ENCODE measurements at regions not wholly inside any gene's neighbourhood (a gene's known extent, or its start where the extent isn't known, plus 50 kb on each side); places are given as distances from the start of the nearest gene placed in this dataset.

DNA sequence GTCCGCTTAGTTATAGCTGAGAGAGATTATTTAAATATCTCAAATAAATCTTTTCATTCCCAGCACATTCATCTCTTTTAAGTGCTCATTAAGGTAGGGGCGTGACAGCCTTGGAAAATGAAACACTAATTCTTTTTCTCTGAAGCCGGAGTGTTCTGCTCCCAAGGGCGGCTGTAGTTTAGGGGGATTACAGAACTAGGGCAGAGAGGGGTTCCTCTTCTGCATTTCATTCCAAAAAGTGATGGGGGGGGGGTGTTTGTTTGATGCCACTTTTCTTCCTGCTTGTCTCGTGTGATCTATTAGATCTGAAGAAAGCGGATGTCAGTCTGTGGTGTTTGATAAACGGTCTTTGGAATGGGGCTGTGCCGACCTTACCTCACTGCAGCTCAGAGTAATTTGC lies 506.5 kb upstream of the MGMT start:
- Histone ChIP-seq H3K27ac (ENCODE audit: low read depth, low read length) (no peak overlapping the region), H3K27me3 (ENCODE audit: control insufficient read depth in 3 of 3, insufficient read depth in 3 of 3, low read length in 3 of 3) (peaks cover 0 to 3% (median 0%) of the 10 kb centered on the region in 3 donors), H3K9me3 (ENCODE audit: control insufficient read depth in 3 of 3, low read length in 3 of 3) (no peaks in the 10 kb centered on the region), H3K9ac (ENCODE audit: low read depth in 1 of 3, low read length in 3 of 3) (no peak overlapping the region), H3K4me3 (ENCODE audit: low read length in 3 of 3) (no peak overlapping the region), H3K36me3 (ENCODE audit: control insufficient read depth in 3 of 3, insufficient read depth in 3 of 3, low read length in 3 of 3) (no peaks in the 10 kb centered on the region), H3K4me1 (ENCODE audit: control insufficient read depth in 3 of 3, insufficient read depth in 3 of 3, low read length in 3 of 3) (no peaks in the 10 kb centered on the region)

DNA sequence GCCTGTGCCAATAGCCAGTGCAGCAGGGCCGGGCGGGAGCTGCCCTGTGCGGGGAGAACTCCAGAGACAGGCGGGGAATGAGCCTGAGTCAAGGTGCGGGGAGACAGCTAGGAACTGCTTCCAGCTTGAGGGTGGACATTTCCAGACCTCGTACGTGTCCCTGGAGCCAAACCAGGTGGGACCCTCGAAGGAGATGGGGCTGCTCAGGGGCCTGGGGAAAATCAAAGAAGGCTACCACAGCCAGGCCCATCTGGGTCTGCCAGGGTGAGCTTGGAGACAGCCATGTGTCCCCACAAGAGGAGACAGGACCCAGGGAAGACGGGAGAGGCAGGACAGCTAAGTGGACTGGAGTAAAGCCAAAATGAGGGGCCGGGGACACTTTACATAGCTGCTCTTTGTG lies 504.9 kb upstream of the MGMT start:
- Histone ChIP-seq H3K9ac (ENCODE audit: low read depth in 1 of 3, low read length in 3 of 3) (no peak overlapping the region), H3K4me1 (ENCODE audit: control insufficient read depth in 3 of 3, insufficient read depth in 3 of 3, low read length in 3 of 3) (no peaks in the 10 kb centered on the region), H3K36me3 (ENCODE audit: control insufficient read depth in 3 of 3, insufficient read depth in 3 of 3, low read length in 3 of 3) (no peaks in the 10 kb centered on the region), H3K9me3 (ENCODE audit: control insufficient read depth in 3 of 3, low read length in 3 of 3) (no peaks in the 10 kb centered on the region), H3K27ac (ENCODE audit: low read depth, low read length) (no peak overlapping the region), H3K4me3 (ENCODE audit: low read length in 3 of 3) (no peak overlapping the region), H3K27me3 (ENCODE audit: control insufficient read depth in 3 of 3, insufficient read depth in 3 of 3, low read length in 3 of 3) (peaks cover 0 to 3% (median 0%) of the 10 kb centered on the region in 3 donors)

DNA sequence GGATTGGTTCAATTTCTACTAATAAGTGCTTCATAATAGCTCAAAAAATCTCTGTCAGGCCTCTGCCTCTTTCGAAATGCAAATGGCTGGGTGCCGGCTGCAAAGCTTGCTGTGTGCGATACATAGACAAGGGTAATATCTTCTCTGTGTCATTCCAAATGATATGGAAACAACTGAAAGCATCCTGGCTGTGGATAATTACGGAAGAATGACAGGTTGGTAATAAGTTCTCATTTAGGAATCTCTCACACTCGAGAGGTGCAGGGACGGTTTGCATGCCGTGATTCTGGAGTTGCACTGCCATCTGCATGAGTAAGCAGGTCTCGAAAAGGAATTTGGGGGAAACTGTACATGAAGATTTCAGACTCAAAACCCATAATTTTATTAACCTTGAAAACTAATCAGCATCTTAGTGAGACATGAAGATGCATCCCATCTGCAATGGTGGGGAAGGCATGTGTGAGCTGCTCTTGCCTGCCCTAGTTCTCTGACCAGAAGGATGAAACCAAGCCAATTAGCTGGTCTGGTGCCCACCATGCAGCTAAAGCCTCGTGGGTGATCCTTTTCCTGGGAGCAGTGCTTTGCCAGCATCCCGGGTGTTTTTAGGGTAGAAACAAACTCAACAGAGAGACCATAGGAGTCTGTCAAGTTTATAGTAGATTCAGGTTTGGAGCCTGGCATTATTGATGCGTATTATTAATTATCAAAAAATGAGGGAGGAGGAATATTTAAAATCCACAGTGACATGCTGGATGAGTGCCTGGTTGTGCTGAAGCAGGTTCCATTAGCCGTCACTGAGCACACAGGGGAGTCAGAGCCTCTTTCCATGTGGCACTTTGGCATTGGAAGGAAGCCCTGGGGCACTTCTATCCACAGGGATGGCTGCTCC lies 503.6 kb upstream of the MGMT start:
- Histone ChIP-seq H3K9ac (ENCODE audit: low read depth in 1 of 3, low read length in 3 of 3) (no peak overlapping the region), H3K36me3 (ENCODE audit: control insufficient read depth in 3 of 3, insufficient read depth in 3 of 3, low read length in 3 of 3) (no peaks in the 10 kb centered on the region), H3K4me3 (ENCODE audit: low read length in 3 of 3) (no peak overlapping the region), H3K4me1 (ENCODE audit: control insufficient read depth in 3 of 3, insufficient read depth in 3 of 3, low read length in 3 of 3) (no peaks in the 10 kb centered on the region), H3K27ac (ENCODE audit: low read depth, low read length) (no peak overlapping the region), H3K27me3 (ENCODE audit: control insufficient read depth in 3 of 3, insufficient read depth in 3 of 3, low read length in 3 of 3) (peaks cover 0 to 3% (median 0%) of the 10 kb centered on the region in 3 donors), H3K9me3 (ENCODE audit: control insufficient read depth in 3 of 3, low read length in 3 of 3) (no peaks in the 10 kb centered on the region)

DNA sequence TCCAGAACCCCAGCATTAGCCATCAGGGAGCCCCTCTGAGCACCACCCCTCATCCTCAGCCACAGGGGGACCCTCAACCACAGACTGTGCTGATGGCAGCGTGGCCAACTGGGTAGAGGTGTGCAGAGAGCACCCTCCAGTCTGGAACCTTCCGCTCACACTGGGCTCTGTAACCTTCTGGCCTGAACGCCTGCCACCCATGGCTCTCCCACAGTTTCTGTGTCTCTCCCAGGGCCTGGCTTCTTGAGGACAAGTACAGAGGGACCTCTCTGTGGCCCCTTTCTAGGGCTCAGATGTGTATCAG lies 503.0 kb upstream of the MGMT start:
- Histone ChIP-seq H3K9me3 (ENCODE audit: control insufficient read depth in 3 of 3, low read length in 3 of 3) (no peaks in the 10 kb centered on the region), H3K27me3 (ENCODE audit: control insufficient read depth in 3 of 3, insufficient read depth in 3 of 3, low read length in 3 of 3) (peaks cover 0 to 3% (median 0%) of the 10 kb centered on the region in 3 donors), H3K4me1 (ENCODE audit: control insufficient read depth in 3 of 3, insufficient read depth in 3 of 3, low read length in 3 of 3) (no peaks in the 10 kb centered on the region), H3K9ac (ENCODE audit: low read depth in 1 of 3, low read length in 3 of 3) (no peak overlapping the region), H3K27ac (ENCODE audit: low read depth, low read length) (no peak overlapping the region), H3K4me3 (ENCODE audit: low read length in 3 of 3) (no peak overlapping the region), H3K36me3 (ENCODE audit: control insufficient read depth in 3 of 3, insufficient read depth in 3 of 3, low read length in 3 of 3) (no peaks in the 10 kb centered on the region)

DNA sequence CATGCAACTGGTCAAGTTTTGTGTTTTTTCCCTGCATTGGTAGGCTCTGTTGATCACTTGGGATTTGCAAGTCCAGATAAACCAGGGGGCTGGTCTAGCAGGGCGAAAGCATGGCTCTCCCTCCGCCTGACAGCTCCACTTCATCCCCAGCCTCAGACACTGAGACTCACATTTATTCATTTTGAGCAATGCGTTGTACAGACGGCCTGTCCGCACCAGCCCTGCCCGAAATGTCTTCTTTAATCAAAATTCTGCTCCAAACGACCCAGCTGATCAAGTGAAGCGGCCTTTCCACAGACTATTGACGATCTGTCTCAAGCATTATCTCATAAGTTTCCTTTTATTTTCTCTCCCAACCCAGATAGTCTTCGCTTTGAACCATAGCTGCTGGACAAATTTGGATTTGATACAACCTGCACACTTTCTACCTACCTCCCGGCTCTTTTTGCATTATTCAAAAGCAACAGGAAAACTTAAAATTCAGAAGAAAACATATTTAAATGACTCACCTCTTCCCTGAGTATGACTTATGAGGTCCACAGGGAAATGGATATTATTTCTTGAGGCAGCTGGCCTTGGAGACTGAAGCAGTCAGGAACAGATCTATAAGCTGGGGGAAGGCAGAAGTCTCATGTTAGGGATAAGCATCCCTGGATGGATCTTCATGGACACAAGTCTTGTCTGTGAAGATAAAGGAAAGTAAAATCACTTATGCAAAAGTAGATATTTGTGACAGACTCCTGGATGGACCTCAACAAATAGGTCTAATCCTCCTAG lies 498.9 kb upstream of the MGMT start:
- Histone ChIP-seq H3K9ac (ENCODE audit: low read depth in 1 of 3, low read length in 3 of 3) (no peak overlapping the region), H3K4me1 (ENCODE audit: control insufficient read depth in 3 of 3, insufficient read depth in 3 of 3, low read length in 3 of 3) (no peaks in the 10 kb centered on the region), H3K4me3 (ENCODE audit: low read length in 3 of 3) (no peak overlapping the region), H3K27me3 (ENCODE audit: control insufficient read depth in 3 of 3, insufficient read depth in 3 of 3, low read length in 3 of 3) (no peaks in the 10 kb centered on the region), H3K27ac (ENCODE audit: low read depth, low read length) (no peak overlapping the region), H3K36me3 (ENCODE audit: control insufficient read depth in 3 of 3, insufficient read depth in 3 of 3, low read length in 3 of 3) (no peaks in the 10 kb centered on the region), H3K9me3 (ENCODE audit: control insufficient read depth in 3 of 3, low read length in 3 of 3) (no peaks in the 10 kb centered on the region)

DNA sequence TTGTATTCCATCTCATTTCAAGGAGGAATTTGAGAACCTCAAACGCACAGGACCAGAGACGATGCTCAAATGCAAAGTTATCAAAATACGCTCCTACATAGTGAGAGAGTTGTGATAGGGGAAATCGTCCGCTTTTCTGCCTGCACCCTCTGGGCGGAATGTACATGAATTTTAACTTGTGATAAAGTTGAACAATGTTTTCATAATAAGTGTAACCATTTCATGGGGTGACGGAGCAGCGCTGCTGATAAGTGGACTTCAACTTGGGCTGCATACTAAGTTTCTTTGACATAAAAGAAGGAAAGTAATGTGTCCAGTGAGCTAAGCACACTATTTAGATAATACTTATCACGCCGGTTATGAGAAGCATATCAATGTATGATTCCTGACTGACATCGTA lies 497.5 kb upstream of the MGMT start:
- no peaks in the 10 kb centered on the region for H3K27me3 ChIP-seq (ENCODE audit: control insufficient read depth in 3 of 3, insufficient read depth in 3 of 3, low read length in 3 of 3)
- no peaks in the 10 kb centered on the region for H3K36me3 ChIP-seq (ENCODE audit: control insufficient read depth in 3 of 3, insufficient read depth in 3 of 3, low read length in 3 of 3)
- no peak overlapping the region for H3K4me3 ChIP-seq (ENCODE audit: low read length in 3 of 3)
- no peak overlapping the region for H3K27ac ChIP-seq (ENCODE audit: low read depth, low read length)
- no peak overlapping the region for H3K9ac ChIP-seq (ENCODE audit: low read depth in 1 of 3, low read length in 3 of 3)
- H3K9me3 ChIP-seq (ENCODE audit: control insufficient read depth in 3 of 3, low read length in 3 of 3), result no peaks in the 10 kb centered on the region
- H3K4me1 ChIP-seq (ENCODE audit: control insufficient read depth in 3 of 3, insufficient read depth in 3 of 3, low read length in 3 of 3), result no peaks in the 10 kb centered on the region

DNA sequence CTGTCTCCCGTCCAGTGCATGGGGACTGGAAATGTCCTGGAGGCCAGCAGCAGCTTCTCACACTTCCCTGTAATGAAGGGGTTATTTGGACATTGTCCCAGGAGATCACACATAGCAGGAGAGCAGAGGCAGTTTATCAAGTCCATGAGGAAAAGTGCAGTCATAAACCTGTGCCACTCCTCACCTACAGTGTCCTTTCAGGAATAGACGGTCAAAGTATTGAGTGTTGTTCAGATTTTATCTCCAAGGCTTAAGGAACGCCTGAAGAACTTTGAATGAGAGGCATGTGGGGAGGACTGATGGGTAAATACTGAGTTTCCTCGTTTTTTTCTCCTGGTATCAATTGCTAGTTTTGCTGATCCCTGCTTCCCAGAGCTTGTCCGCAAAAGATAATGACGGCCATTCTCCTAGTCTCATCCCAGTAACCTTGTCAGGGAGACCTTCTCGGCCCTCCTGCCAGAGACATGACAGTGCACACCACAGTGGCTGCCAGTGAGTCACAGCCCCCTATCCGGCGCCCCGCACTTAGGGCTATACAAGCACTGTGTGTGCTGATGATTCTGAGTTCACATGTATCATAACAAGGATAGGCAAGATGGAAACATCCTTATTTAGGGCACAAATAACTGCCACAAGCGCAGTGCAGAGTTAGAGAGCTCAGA lies 495.5 kb upstream of the MGMT start:
- Histone ChIP-seq H3K36me3 (ENCODE audit: control insufficient read depth in 3 of 3, insufficient read depth in 3 of 3, low read length in 3 of 3) (no peaks in the 10 kb centered on the region), H3K9me3 (ENCODE audit: control insufficient read depth in 3 of 3, low read length in 3 of 3) (no peaks in the 10 kb centered on the region), H3K4me3 (ENCODE audit: low read length in 3 of 3) (no peak overlapping the region), H3K9ac (ENCODE audit: low read depth in 1 of 3, low read length in 3 of 3) (no peak overlapping the region), H3K27ac (ENCODE audit: low read depth, low read length) (no peak overlapping the region), H3K27me3 (ENCODE audit: control insufficient read depth in 3 of 3, insufficient read depth in 3 of 3, low read length in 3 of 3) (no peaks in the 10 kb centered on the region), H3K4me1 (ENCODE audit: control insufficient read depth in 3 of 3, insufficient read depth in 3 of 3, low read length in 3 of 3) (no peaks in the 10 kb centered on the region)

DNA sequence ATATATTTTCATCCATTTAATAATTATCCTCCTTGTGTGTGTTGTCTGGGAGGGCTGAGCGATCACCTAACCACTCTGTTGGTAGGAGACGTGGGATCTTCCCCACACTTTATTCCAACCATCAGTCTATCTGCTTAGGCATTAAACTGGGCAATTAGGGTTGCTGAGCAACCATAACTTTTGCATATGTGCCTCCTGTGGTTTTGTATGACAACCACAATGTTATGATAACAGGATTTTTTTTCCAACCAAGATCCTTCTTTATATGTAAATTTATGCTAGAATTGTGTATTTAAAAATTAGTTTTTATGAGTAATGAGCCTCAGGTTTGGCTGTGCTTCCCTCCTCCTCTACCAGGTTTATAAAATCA lies 495.0 kb upstream of the MGMT start:
- H3K4me3 ChIP-seq (ENCODE audit: low read length in 3 of 3), result no peak overlapping the region
- H3K36me3 ChIP-seq (ENCODE audit: control insufficient read depth in 3 of 3, insufficient read depth in 3 of 3, low read length in 3 of 3), result no peaks in the 10 kb centered on the region
- H3K27me3 ChIP-seq (ENCODE audit: control insufficient read depth in 3 of 3, insufficient read depth in 3 of 3, low read length in 3 of 3), result no peaks in the 10 kb centered on the region
- no peaks in the 10 kb centered on the region for H3K4me1 ChIP-seq (ENCODE audit: control insufficient read depth in 3 of 3, insufficient read depth in 3 of 3, low read length in 3 of 3)
- H3K9ac ChIP-seq (ENCODE audit: low read depth in 1 of 3, low read length in 3 of 3), result no peak overlapping the region
- no peak overlapping the region for H3K27ac ChIP-seq (ENCODE audit: low read depth, low read length)
- no peaks in the 10 kb centered on the region for H3K9me3 ChIP-seq (ENCODE audit: control insufficient read depth in 3 of 3, low read length in 3 of 3)

DNA sequence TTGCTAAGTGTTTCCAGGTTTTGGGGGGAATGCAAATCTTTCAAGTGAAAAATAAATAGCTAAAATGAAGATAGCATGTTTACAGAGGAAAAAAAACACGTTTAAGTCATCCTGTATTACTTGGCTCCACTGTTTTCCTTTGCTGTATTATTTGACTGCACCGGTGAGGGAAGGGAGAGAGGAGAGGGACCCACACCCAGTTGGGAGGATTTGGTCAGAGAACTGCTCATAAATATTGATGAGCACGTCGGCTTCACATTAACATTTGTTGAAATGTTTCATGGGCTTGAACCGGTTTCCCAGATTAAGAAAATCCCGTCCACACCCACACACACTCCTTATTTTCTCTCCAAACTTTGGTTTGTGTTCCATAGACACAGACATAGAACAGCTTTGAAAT lies 493.8 kb upstream of the MGMT start:
- no peaks in the 10 kb centered on the region for H3K4me1 ChIP-seq (ENCODE audit: control insufficient read depth in 3 of 3, insufficient read depth in 3 of 3, low read length in 3 of 3)
- no peaks in the 10 kb centered on the region for H3K27me3 ChIP-seq (ENCODE audit: control insufficient read depth in 3 of 3, insufficient read depth in 3 of 3, low read length in 3 of 3)
- no peak overlapping the region for H3K4me3 ChIP-seq (ENCODE audit: low read length in 3 of 3)
- no peaks in the 10 kb centered on the region for H3K36me3 ChIP-seq (ENCODE audit: control insufficient read depth in 3 of 3, insufficient read depth in 3 of 3, low read length in 3 of 3)
- H3K9me3 ChIP-seq (ENCODE audit: control insufficient read depth in 3 of 3, low read length in 3 of 3), result no peaks in the 10 kb centered on the region
- no peak overlapping the region for H3K9ac ChIP-seq (ENCODE audit: low read depth in 1 of 3, low read length in 3 of 3)
- no peak overlapping the region for H3K27ac ChIP-seq (ENCODE audit: low read depth, low read length)

DNA sequence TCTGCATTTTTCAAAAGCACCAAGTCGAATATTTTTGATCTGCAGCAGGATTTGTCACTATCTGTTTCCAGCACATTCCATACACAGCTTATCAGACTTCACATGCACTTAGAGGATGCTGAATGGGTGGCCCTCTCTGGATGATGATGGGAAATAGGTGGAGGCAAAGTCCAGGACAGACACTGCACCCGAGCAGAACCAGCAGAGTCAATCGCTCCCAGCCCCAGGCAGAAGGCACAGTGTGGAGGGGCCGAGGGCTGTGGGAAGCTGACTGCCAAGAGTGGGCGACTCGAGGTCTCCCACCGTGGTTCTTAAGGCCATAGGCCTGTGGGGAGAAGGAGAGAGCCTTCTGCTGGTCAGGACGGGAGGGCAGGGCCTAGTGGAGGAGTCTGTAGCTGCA lies 490.2 kb upstream of the MGMT start:
- Histone ChIP-seq H3K4me3 (ENCODE audit: low read length in 3 of 3) (no peak overlapping the region), H3K27me3 (ENCODE audit: control insufficient read depth in 3 of 3, insufficient read depth in 3 of 3, low read length in 3 of 3) (no peaks in the 10 kb centered on the region), H3K36me3 (ENCODE audit: control insufficient read depth in 3 of 3, insufficient read depth in 3 of 3, low read length in 3 of 3) (no peaks in the 10 kb centered on the region), H3K9ac (ENCODE audit: low read depth in 1 of 3, low read length in 3 of 3) (no peak overlapping the region), H3K27ac (ENCODE audit: low read depth, low read length) (no peak overlapping the region), H3K4me1 (ENCODE audit: control insufficient read depth in 3 of 3, insufficient read depth in 3 of 3, low read length in 3 of 3) (no peaks in the 10 kb centered on the region), H3K9me3 (ENCODE audit: control insufficient read depth in 3 of 3, low read length in 3 of 3) (no peaks in the 10 kb centered on the region)

Measured in skeletal muscle tissue (tissue), 3 donors.